IPS-15b (cell line): ENCODE measurements at regions not wholly inside any gene's neighbourhood (a gene's known extent, or its start where the extent isn't known, plus 50 kb on each side); places are given as distances from the start of the nearest gene placed in this dataset.

Source experiments
- H3K27me3 ChIP-seq: one replicate; pipeline ENCODE4 v1.6.1; 2013; ENCODE audit warnings: low read length; ENCODE audit not compliant: control insufficient read depth, insufficient read depth
- H3K36me3 ChIP-seq: one replicate; pipeline ENCODE4 v1.6.1; 2013; ENCODE audit warnings: low read length; ENCODE audit not compliant: control insufficient read depth, insufficient read depth
- H3K4me1 ChIP-seq: one replicate; pipeline ENCODE4 v1.6.1; 2013; ENCODE audit warnings: mild to moderate bottlenecking, low read length; ENCODE audit not compliant: control insufficient read depth, insufficient read depth
- H3K4me3 ChIP-seq: one replicate; pipeline ENCODE4 v1.5.1; 2013; ENCODE audit warnings: low read depth, low read length
- H3K9ac ChIP-seq: one replicate; pipeline ENCODE4 v1.6.1; 2013; ENCODE audit warnings: low read depth, mild to moderate bottlenecking, low read length
- H3K9me3 ChIP-seq: one replicate; pipeline ENCODE4 v1.6.1; 2013; ENCODE audit warnings: mild to moderate bottlenecking, low read length; ENCODE audit not compliant: control insufficient read depth, insufficient read depth

DNA sequence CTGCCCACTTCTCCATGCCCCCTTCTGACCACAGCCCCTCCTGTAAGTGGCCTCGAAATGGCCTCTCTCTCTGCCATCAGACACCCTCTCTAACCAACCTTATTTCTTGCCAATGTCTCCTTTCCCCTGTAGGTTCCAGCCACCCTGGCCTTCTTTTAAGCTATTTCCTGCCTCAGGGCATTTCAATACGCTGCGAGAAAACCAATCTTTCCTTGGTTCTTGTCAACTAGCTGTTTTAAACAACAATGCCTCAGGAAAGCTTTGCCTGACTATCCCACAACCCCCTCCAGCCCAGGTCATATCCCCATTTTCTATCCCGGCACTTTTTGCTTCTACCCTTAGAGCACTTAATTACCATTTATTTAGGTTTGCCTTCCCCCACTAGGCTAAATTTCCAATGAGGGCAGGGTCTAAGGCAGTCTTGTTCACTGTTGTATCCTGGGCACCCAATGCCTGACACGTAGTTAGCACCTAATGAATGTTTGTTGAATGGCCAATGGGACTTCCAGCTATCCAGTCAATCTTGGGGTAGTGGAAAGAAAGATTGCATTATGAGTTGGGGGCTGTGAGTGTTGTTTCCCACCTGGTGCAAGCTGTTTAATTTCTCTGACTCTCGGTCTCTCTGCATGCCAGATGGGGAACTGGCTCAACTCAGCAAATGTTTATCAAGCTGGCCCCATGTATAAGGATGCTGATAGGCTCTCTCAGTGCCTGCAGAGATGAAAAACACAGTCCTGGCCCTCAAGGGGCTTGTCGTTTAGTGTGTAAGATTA lies 291.2 kb downstream of the SRBD1 start:
- Histone ChIP-seq H3K36me3 (no peaks in the 10 kb centered on the region), H3K9me3 (no peaks in the 10 kb centered on the region), H3K9ac (no peak overlapping the region), H3K27me3 (no peaks in the 10 kb centered on the region), H3K4me1 (peaks cover 6% of the 10 kb centered on the region), H3K4me3 (no peak overlapping the region)

DNA sequence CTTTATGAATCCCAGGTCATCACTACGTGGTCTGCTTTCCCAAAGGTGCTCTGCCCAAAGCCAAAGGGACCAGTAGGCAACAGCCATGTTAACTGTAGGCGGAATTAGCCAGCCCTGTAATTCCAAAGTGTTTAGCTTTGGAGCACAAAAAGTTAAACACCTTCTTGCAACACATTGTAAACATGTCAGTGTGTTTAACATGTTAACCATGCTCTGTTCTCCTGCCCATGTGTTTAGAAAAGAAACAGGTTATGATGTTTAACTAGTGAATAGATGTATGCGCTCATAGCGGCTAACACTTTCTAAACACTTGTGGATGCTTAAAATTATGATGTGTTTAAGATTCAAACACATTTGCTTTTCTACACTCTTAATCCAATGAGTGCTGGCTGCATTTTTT lies 292.4 kb downstream of the SRBD1 start:
- Histone ChIP-seq H3K4me1 (peaks cover 6% of the 10 kb centered on the region), H3K9ac (no peak overlapping the region), H3K4me3 (no peak overlapping the region), H3K27me3 (no peaks in the 10 kb centered on the region), H3K9me3 (no peaks in the 10 kb centered on the region), H3K36me3 (no peaks in the 10 kb centered on the region)

DNA sequence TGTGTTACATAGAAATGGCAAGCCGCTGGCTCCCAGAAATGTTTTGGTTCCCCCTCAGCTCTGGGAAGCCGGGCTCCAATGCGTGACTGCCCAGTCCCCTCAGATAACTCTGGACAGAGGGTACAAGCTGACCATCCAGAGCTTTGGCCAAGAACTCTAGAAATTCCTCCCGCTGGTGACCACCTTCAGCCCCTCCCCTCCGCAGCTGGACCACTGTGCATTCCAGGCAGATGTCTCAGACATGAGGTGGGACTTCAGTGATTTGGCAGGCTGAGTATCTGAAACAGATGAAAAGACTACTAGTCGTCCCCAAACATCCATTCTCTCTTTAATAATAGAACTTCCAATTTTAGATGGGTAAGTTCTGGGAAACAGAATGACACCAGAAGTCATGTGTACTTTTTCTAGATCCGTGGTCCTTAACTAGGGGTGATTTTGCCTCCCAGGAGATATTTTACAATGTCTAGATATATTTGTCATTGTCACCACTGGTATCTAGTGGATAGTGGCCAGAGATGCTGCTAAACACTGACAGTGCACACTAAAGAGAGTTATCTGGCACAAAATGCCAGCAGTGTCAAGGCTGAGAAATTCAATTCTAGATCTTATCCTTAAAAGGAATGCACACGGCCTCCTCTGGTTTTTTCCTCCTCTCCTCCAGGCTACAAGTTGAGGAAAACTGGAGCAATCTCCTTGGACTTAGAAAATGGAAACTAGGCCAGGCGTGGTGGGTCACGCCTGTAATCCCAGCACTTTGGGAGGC lies 294.3 kb downstream of the SRBD1 start:
- no peak overlapping the region for H3K4me3 ChIP-seq
- H3K9ac ChIP-seq, result no peak overlapping the region
- H3K4me1 ChIP-seq, result peaks cover 6% of the 10 kb centered on the region
- H3K27me3 ChIP-seq, result no peaks in the 10 kb centered on the region
- H3K36me3 ChIP-seq, result no peaks in the 10 kb centered on the region
- H3K9me3 ChIP-seq, result no peaks in the 10 kb centered on the region

DNA sequence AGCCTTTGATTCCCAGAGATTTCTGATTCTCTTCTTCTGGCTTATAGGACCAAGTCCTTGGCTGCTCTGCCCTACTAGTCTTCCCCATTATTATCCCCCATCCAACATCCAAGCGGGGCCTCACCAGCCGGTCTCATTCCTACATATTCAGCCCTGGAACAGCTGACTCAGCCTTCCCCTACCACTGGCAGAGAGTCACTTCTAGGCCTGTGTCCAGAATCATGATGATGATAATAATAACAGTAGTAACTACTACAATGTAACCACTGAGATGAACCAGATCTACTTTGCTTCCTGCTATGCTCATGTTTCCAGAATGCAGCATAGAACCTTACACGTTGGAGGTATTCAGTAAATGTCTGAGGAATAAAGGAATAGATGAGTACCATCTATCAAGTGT lies 295.2 kb downstream of the SRBD1 start:
- H3K27me3 ChIP-seq, result no peaks in the 10 kb centered on the region
- no peak overlapping the region for H3K4me3 ChIP-seq
- no peaks in the 10 kb centered on the region for H3K9me3 ChIP-seq
- H3K4me1 ChIP-seq, result peaks cover 6% of the 10 kb centered on the region
- no peak overlapping the region for H3K9ac ChIP-seq
- no peaks in the 10 kb centered on the region for H3K36me3 ChIP-seq

DNA sequence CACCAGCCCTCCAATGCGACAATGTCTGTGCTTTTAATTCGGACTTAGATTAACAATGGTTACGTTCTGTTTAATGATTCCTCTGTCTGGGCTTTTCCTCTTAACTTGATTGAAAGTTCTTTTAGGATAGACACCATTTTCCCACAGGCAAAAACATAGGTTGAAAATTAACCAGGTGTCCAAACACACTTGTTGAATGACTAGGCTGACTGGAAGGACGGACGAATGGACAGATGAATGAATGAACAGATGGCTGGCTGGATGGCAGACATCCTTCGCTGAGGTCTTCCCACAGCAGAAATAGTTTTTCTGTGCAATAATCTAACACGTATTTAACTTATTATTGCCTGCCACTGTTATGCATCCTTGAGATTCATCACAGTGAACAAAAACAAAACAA lies 298.8 kb downstream of the SRBD1 start:
- Histone ChIP-seq H3K9me3 (no peaks in the 10 kb centered on the region), H3K36me3 (no peaks in the 10 kb centered on the region), H3K27me3 (no peaks in the 10 kb centered on the region), H3K9ac (no peak overlapping the region), H3K4me3 (no peak overlapping the region), H3K4me1 (no peaks in the 10 kb centered on the region)

DNA sequence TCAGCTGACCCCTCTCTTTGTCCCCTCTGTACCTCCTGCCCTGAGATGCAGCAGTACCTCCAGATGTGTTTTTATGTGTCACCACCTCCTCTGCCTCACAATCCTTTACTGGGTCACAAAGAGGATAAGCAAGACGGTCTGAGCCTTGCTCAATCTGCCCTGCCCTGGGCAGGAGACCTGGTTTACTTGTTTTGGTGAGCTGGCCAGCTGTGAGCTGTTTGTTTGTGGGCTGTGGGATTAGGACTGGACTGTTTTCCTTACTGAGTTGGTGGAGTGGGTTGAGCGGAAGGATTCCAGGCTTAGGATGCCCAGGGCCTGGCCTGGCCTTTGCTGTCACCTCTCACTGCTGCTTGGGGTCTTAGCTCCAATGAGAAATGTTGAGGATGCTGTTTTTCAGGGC lies 299.5 kb downstream of the SRBD1 start:
- Histone ChIP-seq H3K36me3 (no peaks in the 10 kb centered on the region), H3K27me3 (no peaks in the 10 kb centered on the region), H3K9me3 (no peaks in the 10 kb centered on the region), H3K4me3 (no peak overlapping the region), H3K4me1 (no peaks in the 10 kb centered on the region), H3K9ac (no peak overlapping the region)

DNA sequence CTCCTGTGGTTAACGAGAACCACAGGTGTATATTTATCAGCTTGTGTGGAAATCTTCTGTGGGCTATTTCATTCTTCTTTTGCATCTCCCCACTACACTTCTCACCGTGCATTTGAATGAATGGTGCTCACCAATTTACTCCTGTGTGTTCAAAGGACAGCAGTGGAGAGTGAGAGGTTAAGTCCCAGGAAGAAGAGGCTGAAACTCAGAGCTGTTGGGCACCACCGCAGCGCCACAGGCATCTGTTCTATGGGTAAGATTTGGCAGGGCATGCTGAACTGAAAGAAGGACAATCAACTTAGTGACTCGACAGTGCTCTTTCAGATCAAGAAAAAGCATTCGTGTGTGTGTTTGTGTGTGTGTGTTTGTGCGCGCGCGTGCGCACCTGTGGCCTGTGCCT lies 297.9 kb upstream of the SIX2 start:
- Histone ChIP-seq H3K4me1 (no peaks in the 10 kb centered on the region), H3K36me3 (no peaks in the 10 kb centered on the region), H3K9me3 (no peaks in the 10 kb centered on the region), H3K4me3 (no peak overlapping the region), H3K9ac (no peak overlapping the region), H3K27me3 (no peaks in the 10 kb centered on the region)

DNA sequence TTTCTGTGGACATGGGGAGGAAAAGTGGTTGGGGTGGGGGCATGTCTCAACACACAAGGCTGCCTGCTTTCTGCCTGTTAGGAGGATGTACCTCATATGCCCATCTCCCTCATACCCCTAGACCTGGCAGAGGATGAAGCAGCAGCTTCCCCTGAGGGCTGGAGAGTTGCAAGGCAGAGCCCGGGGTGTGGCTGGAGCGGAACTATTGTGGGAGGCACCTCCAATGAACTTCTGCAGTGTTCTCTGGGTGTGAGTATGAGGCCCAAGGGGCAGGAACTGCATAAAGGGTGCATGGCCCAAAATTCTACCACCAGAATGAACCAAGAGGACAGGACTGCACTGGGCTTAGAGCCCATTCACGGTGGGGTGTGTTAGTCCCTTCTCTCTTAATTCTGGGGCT lies 296.3 kb upstream of the SIX2 start:
- Histone ChIP-seq H3K27me3 (no peaks in the 10 kb centered on the region), H3K4me1 (no peaks in the 10 kb centered on the region), H3K36me3 (no peaks in the 10 kb centered on the region), H3K9me3 (no peaks in the 10 kb centered on the region), H3K4me3 (no peak overlapping the region), H3K9ac (no peak overlapping the region)

DNA sequence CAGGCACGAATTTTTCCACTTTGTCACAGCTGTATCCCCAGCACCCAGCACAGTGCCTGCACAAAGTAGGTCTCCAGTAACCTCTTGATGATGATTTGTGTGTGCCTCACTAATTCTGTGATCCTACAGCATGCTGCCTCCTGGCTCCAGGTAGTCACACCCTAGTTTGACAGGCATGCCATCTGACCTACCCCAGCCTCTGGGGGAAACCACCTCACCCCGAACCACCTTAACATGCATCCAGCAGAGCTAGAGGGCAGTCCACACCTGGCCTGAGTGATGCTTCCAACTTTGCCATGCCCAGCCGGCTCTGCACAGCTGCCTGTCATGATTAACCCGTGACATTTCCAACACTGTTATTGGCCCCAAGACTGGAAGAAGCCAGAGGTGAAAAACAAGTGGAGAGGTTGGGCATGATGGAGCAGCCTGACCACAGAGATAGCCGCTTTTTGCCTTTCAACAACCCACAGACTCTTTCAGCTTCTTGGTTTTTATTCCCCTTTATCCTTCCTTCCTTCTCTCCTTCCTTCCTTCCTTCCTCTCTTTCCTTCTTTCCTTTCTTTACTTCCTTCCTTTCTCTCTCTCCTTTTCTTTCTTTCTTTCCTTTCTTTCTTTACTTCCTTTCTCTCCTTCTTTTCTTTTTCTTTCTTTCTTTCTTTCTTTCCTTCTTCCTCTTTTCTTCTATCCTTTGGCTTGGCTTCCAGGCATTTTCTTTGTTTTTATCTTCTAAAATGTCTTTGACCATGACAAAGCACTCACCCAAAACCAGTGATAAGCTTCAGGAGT lies 294.4 kb upstream of the SIX2 start:
- Histone ChIP-seq H3K9ac (no peak overlapping the region), H3K36me3 (no peaks in the 10 kb centered on the region), H3K4me1 (no peaks in the 10 kb centered on the region), H3K4me3 (no peak overlapping the region), H3K27me3 (no peaks in the 10 kb centered on the region), H3K9me3 (no peaks in the 10 kb centered on the region)

DNA sequence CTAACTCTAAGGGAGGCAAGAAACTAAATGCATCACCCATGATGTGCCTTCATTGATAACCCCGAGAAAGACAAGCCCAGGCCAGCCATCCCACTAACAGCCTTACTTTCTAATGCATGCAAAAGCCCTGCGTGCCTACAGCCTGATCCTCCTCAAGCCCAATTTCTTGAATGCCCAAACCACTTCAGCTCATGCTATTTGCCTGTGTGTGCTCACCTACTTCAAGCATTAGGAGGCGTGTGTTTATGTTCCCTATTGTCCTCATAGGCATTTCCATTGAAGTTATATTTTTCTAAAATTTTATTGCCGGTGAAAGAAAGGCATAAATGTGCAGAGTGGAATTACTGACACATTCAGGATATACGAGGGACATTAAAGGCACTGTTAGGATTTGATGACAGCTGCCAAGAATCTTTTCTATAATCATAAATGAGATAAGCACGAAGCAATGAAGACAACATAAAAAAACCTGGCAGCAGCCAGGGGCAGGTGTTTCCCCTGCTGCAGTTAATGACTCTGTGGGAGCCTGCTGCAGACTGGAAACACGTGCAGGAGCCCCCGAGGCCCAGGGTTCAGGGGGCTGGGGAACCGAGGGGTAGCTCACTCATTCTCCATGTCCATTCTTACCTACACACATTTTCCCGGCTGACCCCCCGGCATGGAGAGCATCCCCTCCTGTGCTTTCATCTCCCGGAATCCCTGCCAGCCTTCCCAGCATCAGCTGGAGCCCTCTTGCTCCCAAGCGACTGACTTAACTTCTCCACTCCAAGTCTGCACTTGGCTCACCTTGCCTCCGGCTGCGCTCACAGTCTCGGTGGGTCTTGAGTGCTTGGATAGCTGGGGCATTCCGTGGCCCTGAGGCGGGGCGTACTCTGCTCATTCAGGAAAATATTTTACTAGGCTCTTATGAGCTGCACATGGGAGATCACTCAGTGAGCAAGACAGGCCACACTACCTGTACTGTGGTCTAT lies 292.3 kb upstream of the SIX2 start:
- Histone ChIP-seq H3K9me3 (no peaks in the 10 kb centered on the region), H3K36me3 (no peaks in the 10 kb centered on the region), H3K27me3 (no peaks in the 10 kb centered on the region), H3K9ac (no peak overlapping the region), H3K4me1 (no peaks in the 10 kb centered on the region), H3K4me3 (no peak overlapping the region)
